ENCODE measurements at regions not wholly inside any gene's neighbourhood (a gene's known extent, or its start where the extent isn't known, plus 50 kb on each side); places are given as distances from the start of the nearest gene placed in this dataset.

DNA sequence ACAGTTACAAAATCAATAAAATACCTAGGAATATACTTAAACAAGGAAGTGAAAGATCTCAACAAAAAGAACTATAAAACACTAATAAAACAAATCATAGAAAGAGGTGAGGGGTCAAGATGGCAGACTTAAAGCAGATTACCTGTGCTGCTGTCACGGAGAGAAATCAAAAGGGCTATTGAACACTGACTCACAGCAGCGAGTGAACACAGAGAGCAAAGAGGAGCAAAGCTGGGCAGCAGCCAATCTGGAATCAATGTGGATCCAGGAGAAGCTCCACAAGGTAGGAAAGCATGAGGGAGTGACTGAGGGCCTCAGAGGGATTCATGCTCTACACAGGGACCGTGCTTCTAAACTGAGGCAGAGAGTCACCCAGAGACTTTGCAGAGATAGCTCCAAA lies 562.0 kb upstream of the SEMA3D start:
- no peaks in the 10 kb centered on the region for H3K4me1 ChIP-seq (ENCODE audit: control insufficient read depth, low read depth, low read length)
- H3K79me2 ChIP-seq (ENCODE audit: control insufficient read depth, insufficient read depth, low read length): no peaks in the 10 kb centered on the region
- H3K56ac ChIP-seq (ENCODE audit: low read length): no peak overlapping the region
- H2BK15ac ChIP-seq (replicated peaks; ENCODE audit: low read depth): no peak overlapping the region
- no peaks in the 10 kb centered on the region for H3K79me1 ChIP-seq (ENCODE audit: low read length)
- H4K8ac ChIP-seq (ENCODE audit: low read depth, low read length): no peak overlapping the region
- no peak overlapping the region for H3K18ac ChIP-seq (ENCODE audit: low read length)
- no peak overlapping the region for H2BK120ac ChIP-seq (ENCODE audit: low read depth, low read length)
- no peaks in the 10 kb centered on the region for H3K27me3 ChIP-seq (ENCODE audit: insufficient read depth, low read length, poor library complexity)
- no peak overlapping the region for H2BK5ac ChIP-seq (ENCODE audit: low read length)
- no peak overlapping the region for H2AK5ac ChIP-seq (ENCODE audit: low read length)
- H3K27ac ChIP-seq (ENCODE audit: low read depth, low read length): no peak overlapping the region
- H3K9ac ChIP-seq (ENCODE audit: low read length): no peak overlapping the region
- no peak overlapping the region for H3K4ac ChIP-seq (ENCODE audit: low read depth, low read length)
- whole genome bisulfite sequencing (ENCODE audit: extremely low coverage, insufficient coverage, low lambda C conversion rate): no CpG with 5 or more reads among the region's 3 CpGs
- no peak overlapping the region for H3K4me3 ChIP-seq (ENCODE audit: low read length)
- no peaks in the 10 kb centered on the region for H3K36me3 ChIP-seq (ENCODE audit: control insufficient read depth, insufficient read depth, low read length)
- H3K23ac ChIP-seq (ENCODE audit: low read length): no peak overlapping the region
- DNase-seq: no peak
- H3K4me2 ChIP-seq (ENCODE audit: low read length): no peak overlapping the region
- no peak overlapping the region for H4K5ac ChIP-seq (ENCODE audit: low read length)

DNA sequence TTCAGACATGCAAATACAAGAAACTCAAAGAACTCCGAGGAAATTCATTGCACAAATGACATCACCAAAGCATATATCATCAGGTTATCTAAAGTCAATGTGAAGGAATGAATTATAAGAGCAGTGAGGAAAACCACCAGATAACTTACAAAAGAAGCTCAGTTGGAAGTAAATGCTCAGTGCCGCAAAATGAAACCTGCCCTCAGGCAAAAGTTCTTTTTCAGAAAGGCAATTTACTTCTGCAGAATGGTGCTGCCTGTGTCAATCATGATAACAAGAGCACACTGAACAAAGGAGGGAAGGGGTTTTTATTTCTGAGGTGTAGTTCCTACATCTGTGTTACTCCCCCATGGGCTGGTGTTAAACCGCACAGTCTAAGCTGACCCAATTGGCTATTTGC lies 550.6 kb upstream of the SEMA3D start:
- Histone ChIP-seq H3K27me3 (ENCODE audit: insufficient read depth, low read length, poor library complexity) (no peaks in the 10 kb centered on the region), H4K5ac (ENCODE audit: low read length) (no peak overlapping the region), H2AK5ac (ENCODE audit: low read length) (no peak overlapping the region), H3K23ac (ENCODE audit: low read length) (no peak overlapping the region), H3K4ac (ENCODE audit: low read depth, low read length) (no peak overlapping the region), H3K56ac (ENCODE audit: low read length) (no peak overlapping the region), H3K36me3 (ENCODE audit: control insufficient read depth, insufficient read depth, low read length) (no peaks in the 10 kb centered on the region), H3K79me2 (ENCODE audit: control insufficient read depth, insufficient read depth, low read length) (no peaks in the 10 kb centered on the region), H3K4me1 (ENCODE audit: control insufficient read depth, low read depth, low read length) (no peaks in the 10 kb centered on the region), H3K4me2 (ENCODE audit: low read length) (no peak overlapping the region), H3K79me1 (ENCODE audit: low read length) (no peaks in the 10 kb centered on the region), H3K4me3 (ENCODE audit: low read length) (no peak overlapping the region), H4K8ac (ENCODE audit: low read depth, low read length) (no peak overlapping the region), H3K9ac (ENCODE audit: low read length) (no peak overlapping the region), H2BK5ac (ENCODE audit: low read length) (no peak overlapping the region), H2BK120ac (ENCODE audit: low read depth, low read length) (no peak overlapping the region), H2BK15ac (replicated peaks; ENCODE audit: low read depth) (no peak overlapping the region), H3K27ac (ENCODE audit: low read depth, low read length) (no peak overlapping the region), H3K18ac (ENCODE audit: low read length) (no peak overlapping the region)
- no CpG with 5 or more reads among the region's 3 CpGs for WGBS (ENCODE audit: extremely low coverage, insufficient coverage, low lambda C conversion rate)
- DNase-seq: no peak

DNA sequence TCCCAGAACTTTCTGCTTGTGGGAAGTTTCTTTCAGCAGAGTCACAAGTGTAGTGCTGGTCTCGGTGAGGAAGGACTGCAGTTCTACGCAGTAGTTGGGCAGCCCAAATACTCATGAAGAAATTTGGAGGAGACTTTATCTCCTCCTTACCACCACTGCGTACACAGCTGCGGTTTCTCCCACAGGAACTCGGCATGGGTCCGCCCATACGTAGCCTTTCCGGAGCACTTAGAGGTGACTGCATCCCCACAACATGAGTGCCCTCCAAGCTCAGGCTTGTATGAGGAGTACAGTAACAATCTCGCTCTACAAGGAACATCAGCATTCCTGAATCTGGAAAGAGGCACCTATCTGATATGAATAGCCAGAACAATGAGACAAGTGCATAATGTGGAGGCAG lies 549.2 kb upstream of the SEMA3D start:
- H3K36me3 ChIP-seq (ENCODE audit: control insufficient read depth, insufficient read depth, low read length): no peaks in the 10 kb centered on the region
- no peak overlapping the region for H3K4me3 ChIP-seq (ENCODE audit: low read length)
- no peak overlapping the region for H2BK120ac ChIP-seq (ENCODE audit: low read depth, low read length)
- H2BK15ac ChIP-seq (replicated peaks; ENCODE audit: low read depth): no peak overlapping the region
- no peaks in the 10 kb centered on the region for H3K79me1 ChIP-seq (ENCODE audit: low read length)
- no peaks in the 10 kb centered on the region for H3K4me1 ChIP-seq (ENCODE audit: control insufficient read depth, low read depth, low read length)
- no peak for DNase-seq
- H3K9ac ChIP-seq (ENCODE audit: low read length): no peak overlapping the region
- H2BK5ac ChIP-seq (ENCODE audit: low read length): no peak overlapping the region
- H3K4ac ChIP-seq (ENCODE audit: low read depth, low read length): no peak overlapping the region
- no peak overlapping the region for H4K8ac ChIP-seq (ENCODE audit: low read depth, low read length)
- no CpG with 5 or more reads among the region's 9 CpGs for WGBS (ENCODE audit: extremely low coverage, insufficient coverage, low lambda C conversion rate)
- H3K79me2 ChIP-seq (ENCODE audit: control insufficient read depth, insufficient read depth, low read length): no peaks in the 10 kb centered on the region
- no peak overlapping the region for H2AK5ac ChIP-seq (ENCODE audit: low read length)
- H3K23ac ChIP-seq (ENCODE audit: low read length): no peak overlapping the region
- H3K18ac ChIP-seq (ENCODE audit: low read length): no peak overlapping the region
- H3K27me3 ChIP-seq (ENCODE audit: insufficient read depth, low read length, poor library complexity): no peaks in the 10 kb centered on the region
- no peak overlapping the region for H4K5ac ChIP-seq (ENCODE audit: low read length)
- H3K56ac ChIP-seq (ENCODE audit: low read length): no peak overlapping the region
- H3K27ac ChIP-seq (ENCODE audit: low read depth, low read length): no peak overlapping the region
- no peak overlapping the region for H3K4me2 ChIP-seq (ENCODE audit: low read length)

DNA sequence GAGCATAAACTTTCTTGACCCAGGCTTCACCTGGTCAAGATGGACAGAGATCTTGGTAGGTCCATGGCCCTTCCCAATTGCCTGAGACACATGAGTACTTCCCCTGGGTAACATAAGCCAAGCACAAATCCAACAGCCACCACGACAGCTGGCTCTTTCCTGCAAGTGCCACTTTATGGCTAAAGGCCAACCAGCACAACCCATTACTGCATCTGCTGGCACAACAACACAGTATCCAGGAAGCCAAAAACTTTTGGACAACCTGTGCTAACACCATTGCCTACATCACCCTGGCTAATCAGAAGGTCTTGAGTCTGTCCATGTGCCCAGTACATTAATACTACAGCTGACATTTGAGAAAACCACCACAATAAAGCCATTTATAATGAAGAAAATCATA lies 548.0 kb upstream of the SEMA3D start:
- Histone ChIP-seq H2BK5ac (ENCODE audit: low read length) (no peak overlapping the region), H3K56ac (ENCODE audit: low read length) (no peak overlapping the region), H3K79me1 (ENCODE audit: low read length) (no peaks in the 10 kb centered on the region), H3K9ac (ENCODE audit: low read length) (no peak overlapping the region), H3K36me3 (ENCODE audit: control insufficient read depth, insufficient read depth, low read length) (no peaks in the 10 kb centered on the region), H3K79me2 (ENCODE audit: control insufficient read depth, insufficient read depth, low read length) (no peaks in the 10 kb centered on the region), H3K18ac (ENCODE audit: low read length) (no peak overlapping the region), H2BK120ac (ENCODE audit: low read depth, low read length) (no peak overlapping the region), H3K4me3 (ENCODE audit: low read length) (no peak overlapping the region), H3K4ac (ENCODE audit: low read depth, low read length) (no peak overlapping the region), H3K23ac (ENCODE audit: low read length) (no peak overlapping the region), H3K27me3 (ENCODE audit: insufficient read depth, low read length, poor library complexity) (no peaks in the 10 kb centered on the region), H2BK15ac (replicated peaks; ENCODE audit: low read depth) (no peak overlapping the region), H4K5ac (ENCODE audit: low read length) (no peak overlapping the region), H2AK5ac (ENCODE audit: low read length) (no peak overlapping the region), H3K4me1 (ENCODE audit: control insufficient read depth, low read depth, low read length) (no peaks in the 10 kb centered on the region), H3K4me2 (ENCODE audit: low read length) (no peak overlapping the region), H3K27ac (ENCODE audit: low read depth, low read length) (no peak overlapping the region), H4K8ac (ENCODE audit: low read depth, low read length) (no peak overlapping the region)
- no CpG with 5 or more reads among the region's 1 CpG for WGBS (ENCODE audit: extremely low coverage, insufficient coverage, low lambda C conversion rate)
- DNase-seq: no peak

DNA sequence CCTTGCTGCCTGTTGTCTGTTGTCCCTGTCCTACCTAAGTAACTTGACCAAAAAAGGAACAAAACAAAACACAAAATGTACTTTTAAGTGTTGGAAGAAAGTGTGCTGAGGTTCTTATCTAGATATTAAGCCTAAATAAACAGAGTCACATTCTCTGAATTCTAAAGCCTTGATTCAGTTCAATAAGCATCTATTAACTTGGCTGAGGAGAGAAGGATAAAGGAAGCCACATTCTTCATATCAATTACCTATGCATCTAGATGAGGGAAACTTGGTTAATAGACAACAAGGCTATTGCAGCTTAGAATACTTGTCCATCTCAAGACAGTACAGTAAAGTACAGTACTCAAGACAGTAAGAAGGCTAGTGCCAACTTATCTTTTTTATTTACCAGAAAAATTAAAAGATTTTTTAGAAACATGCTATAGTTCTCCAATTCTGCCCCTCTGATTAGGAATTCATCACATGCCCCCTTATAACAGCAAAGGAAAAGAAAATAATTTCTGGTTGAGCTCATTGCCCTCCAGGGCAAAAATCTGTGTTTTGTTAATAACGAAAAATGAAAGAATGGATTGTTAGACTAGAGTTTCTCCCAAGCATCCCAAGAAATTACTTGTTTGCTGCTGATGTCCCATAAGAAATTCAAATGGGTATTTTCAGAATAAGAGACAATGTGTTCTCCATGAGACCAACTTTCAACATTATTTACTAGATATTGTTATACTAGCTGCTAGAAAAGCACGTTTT lies 546.5 kb upstream of the SEMA3D start:
- H2BK5ac ChIP-seq (ENCODE audit: low read length): no peak overlapping the region
- H3K18ac ChIP-seq (ENCODE audit: low read length): no peak overlapping the region
- no peak overlapping the region for H4K8ac ChIP-seq (ENCODE audit: low read depth, low read length)
- H3K56ac ChIP-seq (ENCODE audit: low read length): no peak overlapping the region
- H3K36me3 ChIP-seq (ENCODE audit: control insufficient read depth, insufficient read depth, low read length): no peaks in the 10 kb centered on the region
- H3K79me1 ChIP-seq (ENCODE audit: low read length): no peaks in the 10 kb centered on the region
- WGBS (ENCODE audit: extremely low coverage, insufficient coverage, low lambda C conversion rate): no CpG with 5 or more reads among the region's 2 CpGs
- H3K4me1 ChIP-seq (ENCODE audit: control insufficient read depth, low read depth, low read length): no peaks in the 10 kb centered on the region
- H3K9ac ChIP-seq (ENCODE audit: low read length): no peak overlapping the region
- H3K4me2 ChIP-seq (ENCODE audit: low read length): no peak overlapping the region
- H3K79me2 ChIP-seq (ENCODE audit: control insufficient read depth, insufficient read depth, low read length): no peaks in the 10 kb centered on the region
- no peak overlapping the region for H3K4me3 ChIP-seq (ENCODE audit: low read length)
- H2BK120ac ChIP-seq (ENCODE audit: low read depth, low read length): no peak overlapping the region
- no peak overlapping the region for H2AK5ac ChIP-seq (ENCODE audit: low read length)
- no peaks in the 10 kb centered on the region for H3K27me3 ChIP-seq (ENCODE audit: insufficient read depth, low read length, poor library complexity)
- no peak overlapping the region for H4K5ac ChIP-seq (ENCODE audit: low read length)
- H3K4ac ChIP-seq (ENCODE audit: low read depth, low read length): no peak overlapping the region
- H2BK15ac ChIP-seq (replicated peaks; ENCODE audit: low read depth): no peak overlapping the region
- peak; percentile 3 for DNase-seq
- no peak overlapping the region for H3K23ac ChIP-seq (ENCODE audit: low read length)
- H3K27ac ChIP-seq (ENCODE audit: low read depth, low read length): no peak overlapping the region

DNA sequence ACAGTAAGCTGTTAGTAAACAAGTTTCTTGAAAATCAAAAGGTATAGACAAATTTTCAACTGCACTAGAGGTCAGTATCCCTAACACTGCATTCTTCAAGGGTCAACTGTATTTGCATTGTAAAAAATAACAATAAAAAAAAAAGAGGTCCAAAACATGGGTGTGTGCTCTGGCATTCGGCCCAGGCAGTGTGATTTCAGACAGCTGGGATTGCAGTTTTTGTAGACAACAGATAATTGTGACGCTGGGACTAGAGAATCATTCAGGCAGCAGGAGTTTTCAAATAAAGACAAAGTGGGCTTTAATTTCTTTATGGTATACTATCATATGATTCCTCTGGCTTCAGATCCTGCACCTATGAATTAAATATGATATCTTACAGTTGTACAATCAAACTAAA lies 543.2 kb upstream of the SEMA3D start:
- Histone ChIP-seq H3K18ac (ENCODE audit: low read length) (no peak overlapping the region), H2AK5ac (ENCODE audit: low read length) (no peak overlapping the region), H3K4me2 (ENCODE audit: low read length) (no peak overlapping the region), H3K56ac (ENCODE audit: low read length) (no peak overlapping the region), H2BK5ac (ENCODE audit: low read length) (no peak overlapping the region), H3K4me1 (ENCODE audit: control insufficient read depth, low read depth, low read length) (no peaks in the 10 kb centered on the region), H2BK120ac (ENCODE audit: low read depth, low read length) (no peak overlapping the region), H3K9ac (ENCODE audit: low read length) (no peak overlapping the region), H3K79me2 (ENCODE audit: control insufficient read depth, insufficient read depth, low read length) (no peaks in the 10 kb centered on the region), H4K5ac (ENCODE audit: low read length) (no peak overlapping the region), H3K4me3 (ENCODE audit: low read length) (no peak overlapping the region), H3K27ac (ENCODE audit: low read depth, low read length) (no peak overlapping the region), H3K4ac (ENCODE audit: low read depth, low read length) (no peak overlapping the region), H3K36me3 (ENCODE audit: control insufficient read depth, insufficient read depth, low read length) (no peaks in the 10 kb centered on the region), H3K23ac (ENCODE audit: low read length) (no peak overlapping the region), H4K8ac (ENCODE audit: low read depth, low read length) (no peak overlapping the region), H3K79me1 (ENCODE audit: low read length) (no peaks in the 10 kb centered on the region), H2BK15ac (replicated peaks; ENCODE audit: low read depth) (no peak overlapping the region), H3K27me3 (ENCODE audit: insufficient read depth, low read length, poor library complexity) (no peaks in the 10 kb centered on the region)
- WGBS (ENCODE audit: extremely low coverage, insufficient coverage, low lambda C conversion rate): no CpG with 5 or more reads among the region's 2 CpGs
- DNase-seq: no peak
